ENCODE measurements at regions not wholly inside any gene's neighbourhood (a gene's known extent, or its start where the extent isn't known, plus 50 kb on each side); places are given as distances from the start of the nearest gene placed in this dataset.

DNA sequence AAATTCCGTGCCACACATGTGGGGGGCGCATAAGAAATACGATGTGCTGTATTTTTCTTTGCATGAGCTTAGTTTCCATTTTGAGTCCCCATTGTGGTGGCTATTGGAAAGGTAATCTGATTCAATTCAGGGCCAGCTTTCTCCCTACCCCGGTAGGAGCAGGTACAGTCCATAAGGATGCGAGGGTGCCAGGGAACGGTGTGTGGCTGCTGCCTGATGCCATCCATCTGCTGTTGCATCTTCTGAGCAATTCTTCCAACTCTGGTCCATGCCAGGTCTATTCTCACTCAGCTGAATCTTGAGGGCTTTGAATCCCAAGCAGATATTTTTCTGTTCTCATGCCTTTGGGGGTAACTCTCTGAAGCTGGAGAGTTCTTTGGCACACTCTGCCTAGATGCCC, 392.7 kb downstream of the AGTPBP1 start:
- Histone ChIP-seq H3K9me3 (ENCODE audit: insufficient read depth, low read length) (no peaks in the 10 kb centered on the region), H3K9ac (ENCODE audit: low read length) (no peak overlapping the region), H3K4me3 (ENCODE audit: insufficient read depth, low read length, poor library complexity, severe bottlenecking) (no peak overlapping the region), H3K4me2 (ENCODE audit: low read depth, low read length, poor library complexity, severe bottlenecking) (no peak overlapping the region), H3K36me3 (ENCODE audit: low read length) (no peaks in the 10 kb centered on the region), H4K20me1 (ENCODE audit: low read depth, low read length) (no peaks in the 10 kb centered on the region), H3K27me3 (ENCODE audit: low read length) (no peaks in the 10 kb centered on the region), H3F3A (ENCODE audit: insufficient read depth) (no peaks in the 10 kb centered on the region), H3K79me2 (ENCODE audit: insufficient read depth, low read length) (no peaks in the 10 kb centered on the region), H3K9me2 (replicated peaks; ENCODE audit: insufficient read depth, low read length) (no peaks in the 10 kb centered on the region), H3K27ac (ENCODE audit: low read depth, low read length) (no peak overlapping the region), H2AFZ (ENCODE audit: low read depth, low read length, severe bottlenecking) (no peak overlapping the region)
- TF ChIP-seq, protein P1, sequence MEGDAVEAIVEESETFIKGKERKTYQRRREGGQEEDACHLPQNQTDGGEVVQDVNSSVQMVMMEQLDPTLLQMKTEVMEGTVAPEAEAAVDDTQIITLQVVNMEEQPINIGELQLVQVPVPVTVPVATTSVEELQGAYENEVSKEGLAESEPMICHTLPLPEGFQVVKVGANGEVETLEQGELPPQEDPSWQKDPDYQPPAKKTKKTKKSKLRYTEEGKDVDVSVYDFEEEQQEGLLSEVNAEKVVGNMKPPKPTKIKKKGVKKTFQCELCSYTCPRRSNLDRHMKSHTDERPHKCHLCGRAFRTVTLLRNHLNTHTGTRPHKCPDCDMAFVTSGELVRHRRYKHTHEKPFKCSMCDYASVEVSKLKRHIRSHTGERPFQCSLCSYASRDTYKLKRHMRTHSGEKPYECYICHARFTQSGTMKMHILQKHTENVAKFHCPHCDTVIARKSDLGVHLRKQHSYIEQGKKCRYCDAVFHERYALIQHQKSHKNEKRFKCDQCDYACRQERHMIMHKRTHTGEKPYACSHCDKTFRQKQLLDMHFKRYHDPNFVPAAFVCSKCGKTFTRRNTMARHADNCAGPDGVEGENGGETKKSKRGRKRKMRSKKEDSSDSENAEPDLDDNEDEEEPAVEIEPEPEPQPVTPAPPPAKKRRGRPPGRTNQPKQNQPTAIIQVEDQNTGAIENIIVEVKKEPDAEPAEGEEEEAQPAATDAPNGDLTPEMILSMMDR (IDR thresholded peaks at IDR 0.05; ENCODE audit: insufficient read depth, low read length, poor library complexity, severe bottlenecking): no peak
- no peak for TF ChIP-seq EZH2phosphoT487 (conservative IDR thresholded peaks at IDR 0.05; ENCODE audit: low read length)

DNA sequence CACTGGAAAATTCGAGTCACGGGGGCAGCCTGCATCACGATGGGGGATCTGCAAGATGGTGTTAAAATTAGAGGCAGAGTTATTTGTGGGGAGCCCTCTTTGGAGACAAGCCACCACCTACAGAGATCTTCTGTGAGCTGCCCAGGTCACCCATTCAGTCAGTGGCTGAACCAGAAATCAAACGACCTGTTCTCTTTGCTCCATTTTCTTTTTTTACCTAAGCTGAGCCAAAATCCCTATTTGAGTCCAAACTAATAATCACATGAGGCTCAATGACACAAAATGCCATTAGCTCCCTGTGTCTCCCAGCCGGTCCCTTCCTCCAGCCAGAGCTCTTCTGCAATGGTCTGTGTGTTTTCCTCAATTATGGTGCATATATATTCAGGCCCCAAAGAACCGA, 394.2 kb downstream of the AGTPBP1 start:
- no peaks in the 10 kb centered on the region for H3K79me2 ChIP-seq (ENCODE audit: insufficient read depth, low read length)
- TF ChIP-seq, protein P1 (IDR thresholded peaks at IDR 0.05; ENCODE audit: insufficient read depth, low read length, poor library complexity, severe bottlenecking): no peak
- no peak for TF ChIP-seq EZH2phosphoT487 (conservative IDR thresholded peaks at IDR 0.05; ENCODE audit: low read length)
- H3K4me2 ChIP-seq (ENCODE audit: low read depth, low read length, poor library complexity, severe bottlenecking): no peak overlapping the region
- no peaks in the 10 kb centered on the region for H3K27me3 ChIP-seq (ENCODE audit: low read length)
- no peak overlapping the region for H2AFZ ChIP-seq (ENCODE audit: low read depth, low read length, severe bottlenecking)
- H3F3A ChIP-seq (ENCODE audit: insufficient read depth): no peaks in the 10 kb centered on the region
- no peaks in the 10 kb centered on the region for H3K9me3 ChIP-seq (ENCODE audit: insufficient read depth, low read length)
- no peak overlapping the region for H3K9ac ChIP-seq (ENCODE audit: low read length)
- no peak overlapping the region for H3K27ac ChIP-seq (ENCODE audit: low read depth, low read length)
- H3K9me2 ChIP-seq (replicated peaks; ENCODE audit: insufficient read depth, low read length): no peaks in the 10 kb centered on the region
- no peaks in the 10 kb centered on the region for H3K36me3 ChIP-seq (ENCODE audit: low read length)
- no peak overlapping the region for H3K4me3 ChIP-seq (ENCODE audit: insufficient read depth, low read length, poor library complexity, severe bottlenecking)
- H4K20me1 ChIP-seq (ENCODE audit: low read depth, low read length): no peaks in the 10 kb centered on the region

DNA sequence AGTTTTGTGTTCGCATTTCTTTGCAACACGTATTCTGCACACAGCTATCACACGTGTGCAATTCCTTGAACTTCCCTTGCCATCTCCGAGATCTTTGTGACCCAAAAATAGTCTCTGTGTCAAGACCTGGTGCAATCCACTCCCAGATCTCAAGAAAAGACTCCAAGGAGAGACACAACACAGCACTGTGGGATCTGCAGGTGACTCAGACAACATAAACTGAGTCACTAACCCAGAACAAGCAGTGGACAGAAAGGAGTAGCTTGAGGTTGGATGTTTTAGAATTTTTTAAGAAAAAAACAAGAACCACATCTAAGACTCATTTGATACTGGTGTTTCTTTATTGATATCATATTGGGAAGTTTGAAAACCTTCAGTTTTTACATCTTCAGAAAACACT, 396.9 kb downstream of the AGTPBP1 start:
- no peaks in the 10 kb centered on the region for H3K9me3 ChIP-seq (ENCODE audit: insufficient read depth, low read length)
- H3K27me3 ChIP-seq (ENCODE audit: low read length): no peaks in the 10 kb centered on the region
- H3K9me2 ChIP-seq (replicated peaks; ENCODE audit: insufficient read depth, low read length): no peaks in the 10 kb centered on the region
- no peak overlapping the region for H3K4me3 ChIP-seq (ENCODE audit: insufficient read depth, low read length, poor library complexity, severe bottlenecking)
- H3F3A ChIP-seq (ENCODE audit: insufficient read depth): no peaks in the 10 kb centered on the region
- no peaks in the 10 kb centered on the region for H3K36me3 ChIP-seq (ENCODE audit: low read length)
- H3K9ac ChIP-seq (ENCODE audit: low read length): no peak overlapping the region
- TF ChIP-seq, protein P1 (IDR thresholded peaks at IDR 0.05; ENCODE audit: insufficient read depth, low read length, poor library complexity, severe bottlenecking): no peak
- TF ChIP-seq EZH2phosphoT487 (conservative IDR thresholded peaks at IDR 0.05; ENCODE audit: low read length): no peak
- H3K27ac ChIP-seq (ENCODE audit: low read depth, low read length): no peak overlapping the region
- H3K4me2 ChIP-seq (ENCODE audit: low read depth, low read length, poor library complexity, severe bottlenecking): no peak overlapping the region
- H3K79me2 ChIP-seq (ENCODE audit: insufficient read depth, low read length): no peaks in the 10 kb centered on the region
- H4K20me1 ChIP-seq (ENCODE audit: low read depth, low read length): no peaks in the 10 kb centered on the region
- no peak overlapping the region for H2AFZ ChIP-seq (ENCODE audit: low read depth, low read length, severe bottlenecking)
